MM.1S (cell line): ENCODE measurements at regions not wholly inside any gene's neighbourhood (a gene's known extent, or its start where the extent isn't known, plus 50 kb on each side); places are given as distances from the start of the nearest gene placed in this dataset.

Source experiments
- DNase-seq: peaks from one replicate; pipeline ENCODE4 v3.0.0-alpha.2; 2015
- H2AFZ ChIP-seq: fragments of 300-600 bp; sonication (generic); 2 replicates; pipeline ENCODE4 v1.6.0; 2016; ENCODE audit warnings: antibody characterized with exemption, low read length
- H3F3A ChIP-seq: fragments of 300-600 bp; sonication (generic); 2 replicates; pipeline ENCODE4 v1.6.1; 2016; ENCODE audit warnings: mild to moderate bottlenecking, antibody characterized with exemption, low read length, moderate library complexity, mixed read lengths; ENCODE audit not compliant: insufficient read depth
- H3K27ac ChIP-seq: fragments of 300-600 bp; sonication (generic); 2 replicates; pipeline ENCODE4 v1.5.1; 2016; ENCODE audit warnings: mild to moderate bottlenecking, low read length
- H3K27me3 ChIP-seq: fragments of 300-600 bp; sonication (generic); replicated peaks from 2 replicates; pipeline ENCODE4 v1.6.0; 2016; ENCODE audit warnings: low read length; ENCODE audit not compliant: insufficient read depth
- H3K36me3 ChIP-seq: fragments of 300-600 bp; sonication (generic); replicated peaks from 2 replicates; pipeline ENCODE4 v1.6.1; 2016; ENCODE audit warnings: mild to moderate bottlenecking, low read length, mixed read lengths; ENCODE audit not compliant: insufficient read depth
- H3K4me1 ChIP-seq: fragments of 300-600 bp; sonication (generic); 2 replicates; pipeline ENCODE4 v1.6.1; 2016; ENCODE audit warnings: low read length, mixed read lengths
- H3K4me2 ChIP-seq: fragments of 300-600 bp; sonication (generic); 2 replicates; pipeline ENCODE4 v1.6.0; 2016; ENCODE audit warnings: low read depth, low read length
- H3K4me3 ChIP-seq: fragments of 300-600 bp; sonication (generic); 2 replicates; pipeline ENCODE4 v1.5.1; 2016; ENCODE audit warnings: low read length, mixed read lengths
- H3K79me2 ChIP-seq: fragments of 300-600 bp; sonication (generic); 2 replicates; pipeline ENCODE4 v1.6.1; 2016; ENCODE audit warnings: mixed run types, low read length, mixed read lengths
- H3K9ac ChIP-seq: fragments of 300-600 bp; sonication (generic); 2 replicates; pipeline ENCODE4 v1.6.1; 2016; ENCODE audit warnings: low read length, mixed read lengths
- H3K9me2 ChIP-seq: fragments of 300-600 bp; sonication (generic); replicated peaks from 2 replicates; pipeline ENCODE4 v1.6.1; 2016; ENCODE audit warnings: mild to moderate bottlenecking, low read length, mixed read lengths; ENCODE audit not compliant: insufficient read depth
- H3K9me3 ChIP-seq: fragments of 300-600 bp; sonication (generic); replicated peaks from 2 replicates; pipeline ENCODE4 v1.6.1; 2016; ENCODE audit warnings: mild to moderate bottlenecking, low read length, mixed read lengths; ENCODE audit not compliant: insufficient read depth
- H4K20me1 ChIP-seq: fragments of 300-600 bp; sonication (generic); 2 replicates; pipeline ENCODE4 v1.6.1; 2016; ENCODE audit warnings: mild to moderate bottlenecking, low read length, moderate library complexity, mixed read lengths; ENCODE audit not compliant: insufficient read depth
- CTCF ChIP-seq: fragments of 300-600 bp; sonication (generic); IDR thresholded peaks from 2 replicates; pipeline ENCODE4 v1.5.1; 2016; ENCODE audit warnings: antibody characterized with exemption, low read length, mixed read lengths
- EZH2 ChIP-seq: fragments of 300-600 bp; sonication (generic); optimal IDR thresholded peaks from 2 replicates; pipeline ENCODE3; 2017; ENCODE audit warnings: low read depth, mild to moderate bottlenecking, antibody characterized with exemption, low read length, mixed read lengths
- EZH2phosphoT487 ChIP-seq: fragments of 300-600 bp; sonication (generic); IDR thresholded peaks from 2 replicates; pipeline ENCODE4 v1.6.1; 2018; ENCODE audit warnings: antibody characterized with exemption, low read length

- Histone ChIP-seq H2AFZ (no peak overlapping the region), H4K20me1 (no peaks in the 10 kb centered on the region), H3K27ac (no peak overlapping the region), H3K9ac (no peak overlapping the region), H3F3A (no peaks in the 10 kb centered on the region), H3K9me2 (no peaks in the 10 kb centered on the region), H3K4me2 (no peak overlapping the region), H3K4me1 (no peaks in the 10 kb centered on the region), H3K36me3 (no peaks in the 10 kb centered on the region), H3K4me3 (no peak overlapping the region), H3K79me2 (no peaks in the 10 kb centered on the region), H3K27me3 (no peaks in the 10 kb centered on the region), H3K9me3 (no peaks in the 10 kb centered on the region)
- no peak for TF ChIP-seq CTCF
- no peak for TF ChIP-seq EZH2phosphoT487
- no peak for TF ChIP-seq EZH2
- DNase-seq = no peak
Observed at GRCh38 chr15:87263871-87264270, 992.7 kb downstream of the NTRK3 start.

- Histone ChIP-seq H3K36me3 (no peaks in the 10 kb centered on the region), H3K4me1 (no peaks in the 10 kb centered on the region), H3K4me3 (no peak overlapping the region), H3K79me2 (no peaks in the 10 kb centered on the region), H2AFZ (no peak overlapping the region), H3K9ac (no peak overlapping the region), H3K4me2 (no peak overlapping the region), H3K27me3 (no peaks in the 10 kb centered on the region), H3K9me3 (no peaks in the 10 kb centered on the region), H3K27ac (no peak overlapping the region), H3K9me2 (no peaks in the 10 kb centered on the region), H3F3A (no peaks in the 10 kb centered on the region), H4K20me1 (no peaks in the 10 kb centered on the region)
- DNase-seq = no peak
- TF ChIP-seq CTCF (no peak), EZH2 (no peak), EZH2phosphoT487 (no peak)
Observed at GRCh38 chr15:87263296-87263695, 993.2 kb downstream of the NTRK3 start.

- no peak overlapping the region for H3K27ac ChIP-seq
- no peak for TF ChIP-seq CTCF
- no peak for TF ChIP-seq EZH2
- no peaks in the 10 kb centered on the region for H3K9me2 ChIP-seq
- H3K79me2 ChIP-seq = no peaks in the 10 kb centered on the region
- no peak overlapping the region for H3K4me2 ChIP-seq
- no peak overlapping the region for H3K4me3 ChIP-seq
- no peak overlapping the region for H2AFZ ChIP-seq
- no peaks in the 10 kb centered on the region for H3K4me1 ChIP-seq
- H3K27me3 ChIP-seq = no peaks in the 10 kb centered on the region
- no peaks in the 10 kb centered on the region for H4K20me1 ChIP-seq
- no peak overlapping the region for H3K9ac ChIP-seq
- H3K9me3 ChIP-seq = no peaks in the 10 kb centered on the region
- no peaks in the 10 kb centered on the region for H3K36me3 ChIP-seq
- H3F3A ChIP-seq = no peaks in the 10 kb centered on the region
- DNase-seq = no peak
Observed at GRCh38 chr15:87245592-87245991, 1010.9 kb downstream of the NTRK3 start.

DNA sequence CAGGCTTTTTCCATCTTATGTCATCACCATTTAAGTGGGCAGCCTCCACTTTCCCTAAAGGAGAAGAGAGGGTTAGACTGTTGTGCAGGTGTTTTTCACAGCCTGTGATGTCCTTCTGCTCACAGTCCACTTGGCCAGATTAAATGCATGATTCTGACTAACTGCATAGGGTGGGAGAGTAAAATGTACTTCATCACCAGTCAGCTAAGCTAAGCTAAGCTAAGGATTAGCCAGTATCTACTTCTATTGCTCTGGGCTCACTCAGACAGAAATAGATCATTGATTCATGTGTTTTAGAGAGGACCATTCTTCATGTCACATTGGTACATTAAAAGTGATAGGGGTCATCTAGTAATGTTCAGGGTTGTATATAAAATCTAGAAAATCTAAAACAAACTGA lies 1013.1 kb downstream of the NTRK3 start:
- no peaks in the 10 kb centered on the region for H3K79me2 ChIP-seq
- H3F3A ChIP-seq = no peaks in the 10 kb centered on the region
- no peaks in the 10 kb centered on the region for H3K9me3 ChIP-seq
- DNase-seq = no peak
- H3K4me1 ChIP-seq = no peaks in the 10 kb centered on the region
- H3K9me2 ChIP-seq = no peaks in the 10 kb centered on the region
- no peak overlapping the region for H2AFZ ChIP-seq
- H3K4me2 ChIP-seq = no peak overlapping the region
- no peak overlapping the region for H3K4me3 ChIP-seq
- no peaks in the 10 kb centered on the region for H3K27me3 ChIP-seq
- no peaks in the 10 kb centered on the region for H3K36me3 ChIP-seq
- H3K9ac ChIP-seq = no peak overlapping the region
- H4K20me1 ChIP-seq = no peaks in the 10 kb centered on the region
- TF ChIP-seq EZH2 (no peak), EZH2phosphoT487 (no peak), CTCF (no peak)
- H3K27ac ChIP-seq = no peak overlapping the region
